ENCODE measurements at regions not wholly inside any gene's neighbourhood (a gene's known extent, or its start where the extent isn't known, plus 50 kb on each side); places are given as distances from the start of the nearest gene placed in this dataset.

GRCh38 chr2:14136030-14136429, 496.5 kb upstream of the LRATD1 start:
- TF ChIP-seq CTCF (IDR thresholded peaks at IDR 0.05) (no peak), EP300 (IDR thresholded peaks at IDR 0.05) (no peak), RAD21 (conservative IDR thresholded peaks at IDR 0.05 in 1 of 2, IDR thresholded peaks at IDR 0.05 in 1 of 2) (no peak), CBX8 (IDR thresholded peaks at IDR 0.05) (no peak), PBX3 (IDR thresholded peaks at IDR 0.05) (no peak)

Data from A549 (cell line).